ENCODE measurements at regions not wholly inside any gene's neighbourhood (a gene's known extent, or its start where the extent isn't known, plus 50 kb on each side); places are given as distances from the start of the nearest gene placed in this dataset.

DNA sequence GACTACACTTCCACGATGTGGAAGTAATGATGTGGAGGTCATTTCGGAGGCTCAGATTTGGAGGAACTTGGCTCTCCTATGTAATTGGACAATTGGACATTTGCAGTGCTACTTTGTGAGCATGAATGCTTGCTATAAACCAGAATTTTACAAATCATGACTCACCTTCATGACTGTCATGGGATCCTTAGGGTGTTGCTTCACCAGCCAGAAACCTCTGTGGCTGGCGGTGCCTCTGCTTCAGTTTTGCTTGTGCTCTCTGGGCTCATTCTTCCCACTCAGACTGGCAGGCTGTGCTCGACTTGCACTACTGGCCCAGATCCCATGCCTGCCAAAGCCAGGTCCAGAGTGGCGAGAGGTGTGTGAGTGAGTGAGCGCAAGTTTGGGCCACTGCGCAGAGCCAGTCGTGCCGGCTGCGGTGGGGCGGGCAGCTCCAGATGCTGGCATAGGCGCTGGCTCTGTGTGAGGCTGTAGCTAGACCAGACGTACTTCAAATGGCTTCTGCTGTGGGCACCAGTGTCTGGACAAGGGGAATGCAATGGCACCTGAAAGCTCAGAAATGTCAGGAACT, 387.8 kb downstream of the AEBP2 start:
- H3K4me3 ChIP-seq, result no peak overlapping the region
- no peaks in the 10 kb centered on the region for H3K9me3 ChIP-seq (ENCODE audit: low read depth, low read length)
- H3K36me3 ChIP-seq (ENCODE audit: insufficient read depth, low read length), result no peaks in the 10 kb centered on the region
- no peak overlapping the region for H3K27ac ChIP-seq
- H3K9ac ChIP-seq (ENCODE audit: insufficient read length), result no peak overlapping the region
- no peak for DNase-seq (ENCODE audit: low read depth, low spot score)
- TF ChIP-seq EZH2 (IDR thresholded peaks at IDR 0.05), result no peak
- TF ChIP-seq FOXP2 (optimal IDR thresholded peaks at IDR 0.05; ENCODE audit: control extremely low read depth, extremely low read length, insufficient read depth), result no peak
- TF ChIP-seq POLR2AphosphoS5 (IDR thresholded peaks at IDR 0.05; ENCODE audit: borderline replicate concordance, low read depth, low read length), result no peak

GRCh38 chr12:19829100-19829853, 390.0 kb downstream of the AEBP2 start:
- no peak overlapping the region for H3K9ac ChIP-seq (ENCODE audit: insufficient read length)
- no peaks in the 10 kb centered on the region for H3K9me3 ChIP-seq (ENCODE audit: low read depth, low read length)
- no peak overlapping the region for H3K27ac ChIP-seq
- H3K4me3 ChIP-seq, result no peak overlapping the region
- TF ChIP-seq EZH2 (IDR thresholded peaks at IDR 0.05) (no peak), POLR2AphosphoS5 (IDR thresholded peaks at IDR 0.05; ENCODE audit: borderline replicate concordance, low read depth, low read length) (no peak), FOXP2 (optimal IDR thresholded peaks at IDR 0.05; ENCODE audit: control extremely low read depth, extremely low read length, insufficient read depth) (no peak)
- H3K36me3 ChIP-seq (ENCODE audit: insufficient read depth, low read length), result no peaks in the 10 kb centered on the region
- DNase-seq (ENCODE audit: low read depth, low spot score), result no peak

- no peak for DNase-seq (ENCODE audit: low read depth, low spot score)
- Histone ChIP-seq H3K9ac (ENCODE audit: insufficient read length) (no peak overlapping the region), H3K9me3 (ENCODE audit: low read depth, low read length) (no peaks in the 10 kb centered on the region), H3K27ac (no peak overlapping the region), H3K36me3 (ENCODE audit: insufficient read depth, low read length) (no peaks in the 10 kb centered on the region), H3K4me3 (no peak overlapping the region)
- no peak for TF ChIP-seq FOXP2 (optimal IDR thresholded peaks at IDR 0.05; ENCODE audit: control extremely low read depth, extremely low read length, insufficient read depth)
- no peak for TF ChIP-seq EZH2 (IDR thresholded peaks at IDR 0.05)
- no peak for TF ChIP-seq POLR2AphosphoS5 (IDR thresholded peaks at IDR 0.05; ENCODE audit: borderline replicate concordance, low read depth, low read length)
These were observed 391.2 kb downstream of the AEBP2 start for GRCh38 chr12:19830446-19830845.

DNA sequence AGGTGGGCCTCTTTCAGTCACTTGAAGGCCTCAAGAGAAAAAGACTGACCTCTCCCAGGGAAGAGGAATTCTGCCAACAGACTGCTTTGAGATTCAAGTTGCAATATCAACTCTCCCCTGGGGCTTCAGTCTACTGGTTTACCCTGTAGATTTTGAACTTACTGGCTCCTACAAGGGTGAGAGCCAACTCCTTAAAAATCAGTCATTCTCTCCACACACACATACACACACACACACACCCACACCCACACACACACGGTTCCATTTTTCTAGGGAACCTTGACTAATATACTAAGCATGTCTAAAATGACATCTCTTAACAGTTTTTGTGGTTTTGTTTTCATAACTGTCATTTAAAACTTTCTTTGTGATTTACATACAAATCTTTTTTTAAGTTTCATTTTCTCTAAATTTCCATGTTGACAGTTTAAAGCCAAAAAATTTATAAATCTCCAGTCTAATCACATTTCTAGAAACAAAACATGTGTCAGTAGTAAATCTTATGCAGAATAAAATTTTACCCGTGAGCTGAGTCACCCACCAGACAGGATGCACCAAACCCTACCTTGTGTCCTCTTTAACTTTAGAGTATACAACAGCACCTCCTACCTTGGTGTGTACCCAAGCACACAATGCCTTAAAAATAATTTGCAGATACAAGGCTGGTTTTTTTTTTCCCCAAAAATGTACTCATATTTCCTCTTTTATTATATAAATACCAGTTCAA, 394.6 kb downstream of the AEBP2 start:
- H3K27ac ChIP-seq, result no peak overlapping the region
- H3K36me3 ChIP-seq (ENCODE audit: insufficient read depth, low read length), result no peaks in the 10 kb centered on the region
- TF ChIP-seq FOXP2 (optimal IDR thresholded peaks at IDR 0.05; ENCODE audit: control extremely low read depth, extremely low read length, insufficient read depth) (no peak), POLR2AphosphoS5 (IDR thresholded peaks at IDR 0.05; ENCODE audit: borderline replicate concordance, low read depth, low read length) (no peak), EZH2 (IDR thresholded peaks at IDR 0.05) (no peak)
- no peak overlapping the region for H3K9ac ChIP-seq (ENCODE audit: insufficient read length)
- no peaks in the 10 kb centered on the region for H3K9me3 ChIP-seq (ENCODE audit: low read depth, low read length)
- no peak overlapping the region for H3K4me3 ChIP-seq
- DNase-seq (ENCODE audit: low read depth, low spot score), result no peak

DNA sequence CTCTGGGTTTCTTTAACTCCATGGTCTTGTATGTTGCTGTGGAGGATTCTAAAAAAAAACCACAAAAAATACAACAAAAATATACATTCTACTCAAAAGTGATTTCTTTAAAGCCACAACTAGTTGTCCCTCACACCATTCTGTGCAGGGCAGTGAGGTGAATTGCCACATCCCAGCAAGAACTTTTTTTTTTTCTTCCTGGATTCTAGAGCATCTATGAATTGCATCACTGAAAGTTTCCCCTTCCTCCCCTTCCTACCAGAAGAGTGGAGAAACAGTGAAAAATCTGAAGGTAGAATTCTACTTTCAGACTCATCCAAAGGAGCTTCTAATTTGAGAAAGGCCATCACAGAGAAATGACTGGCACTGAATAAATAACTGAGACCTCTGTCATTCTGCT, 395.3 kb downstream of the AEBP2 start:
- H3K27ac ChIP-seq, result no peak overlapping the region
- no peak overlapping the region for H3K4me3 ChIP-seq
- DNase-seq (ENCODE audit: low read depth, low spot score), result no peak
- no peak overlapping the region for H3K9ac ChIP-seq (ENCODE audit: insufficient read length)
- TF ChIP-seq POLR2AphosphoS5 (IDR thresholded peaks at IDR 0.05; ENCODE audit: borderline replicate concordance, low read depth, low read length) (no peak), FOXP2 (optimal IDR thresholded peaks at IDR 0.05; ENCODE audit: control extremely low read depth, extremely low read length, insufficient read depth) (no peak), EZH2 (IDR thresholded peaks at IDR 0.05) (no peak)
- H3K36me3 ChIP-seq (ENCODE audit: insufficient read depth, low read length), result no peaks in the 10 kb centered on the region
- no peaks in the 10 kb centered on the region for H3K9me3 ChIP-seq (ENCODE audit: low read depth, low read length)

GRCh38 chr12:19836056-19836455, 396.8 kb downstream of the AEBP2 start:
- H3K9me3 ChIP-seq (ENCODE audit: low read depth, low read length), result no peaks in the 10 kb centered on the region
- H3K27ac ChIP-seq, result no peak overlapping the region
- no peaks in the 10 kb centered on the region for H3K36me3 ChIP-seq (ENCODE audit: insufficient read depth, low read length)
- TF ChIP-seq POLR2AphosphoS5 (IDR thresholded peaks at IDR 0.05; ENCODE audit: borderline replicate concordance, low read depth, low read length) (no peak), EZH2 (IDR thresholded peaks at IDR 0.05) (no peak), FOXP2 (optimal IDR thresholded peaks at IDR 0.05; ENCODE audit: control extremely low read depth, extremely low read length, insufficient read depth) (no peak)
- DNase-seq (ENCODE audit: low read depth, low spot score), result no peak
- H3K9ac ChIP-seq (ENCODE audit: insufficient read length), result no peak overlapping the region
- H3K4me3 ChIP-seq, result no peak overlapping the region

DNA sequence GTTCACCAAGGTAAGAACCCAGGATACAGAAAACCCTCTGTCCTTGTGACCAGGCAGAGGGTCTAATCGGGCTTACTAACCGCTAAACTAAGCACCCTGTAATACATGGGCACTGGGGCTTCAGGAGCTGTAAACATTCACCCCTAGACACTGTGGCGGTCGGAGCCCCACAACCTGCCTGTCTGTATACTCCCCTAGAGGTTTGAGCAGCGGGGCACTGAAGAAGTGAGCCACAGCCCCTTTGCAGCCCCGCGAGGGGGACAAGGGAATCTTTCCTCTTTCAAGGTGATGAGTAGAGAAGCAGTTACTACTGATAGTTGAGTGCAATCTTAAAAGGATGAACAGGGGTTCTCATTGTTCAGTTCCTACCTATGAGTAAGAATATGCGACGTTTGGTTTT, 397.2 kb downstream of the AEBP2 start:
- H3K9me3 ChIP-seq (ENCODE audit: low read depth, low read length), result no peaks in the 10 kb centered on the region
- H3K4me3 ChIP-seq, result no peak overlapping the region
- TF ChIP-seq POLR2AphosphoS5 (IDR thresholded peaks at IDR 0.05; ENCODE audit: borderline replicate concordance, low read depth, low read length), result no peak
- TF ChIP-seq FOXP2 (optimal IDR thresholded peaks at IDR 0.05; ENCODE audit: control extremely low read depth, extremely low read length, insufficient read depth), result no peak
- TF ChIP-seq EZH2 (IDR thresholded peaks at IDR 0.05), result no peak
- H3K36me3 ChIP-seq (ENCODE audit: insufficient read depth, low read length), result no peaks in the 10 kb centered on the region
- no peak overlapping the region for H3K27ac ChIP-seq
- DNase-seq (ENCODE audit: low read depth, low spot score), result no peak
- H3K9ac ChIP-seq (ENCODE audit: insufficient read length), result no peak overlapping the region

DNA sequence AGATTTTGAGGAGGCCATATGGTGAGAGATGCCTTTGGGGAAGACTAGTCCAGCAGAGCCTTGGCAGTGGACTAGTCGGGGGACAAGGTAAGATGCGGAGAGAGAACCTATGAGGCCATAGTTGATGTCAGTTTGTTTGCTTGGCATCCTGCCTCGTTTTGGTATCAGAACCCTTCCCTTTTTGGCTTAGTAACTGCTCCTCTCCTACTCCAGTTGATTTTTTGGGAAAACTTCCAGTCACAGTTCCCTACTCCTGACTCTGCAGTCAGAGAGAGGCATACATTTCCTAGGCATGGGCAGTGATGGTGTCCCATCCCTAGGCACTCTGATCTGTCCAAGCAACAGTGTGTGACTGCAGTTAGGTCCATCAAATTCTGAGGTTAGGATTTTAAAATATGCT, 398.3 kb downstream of the AEBP2 start:
- no peak overlapping the region for H3K4me3 ChIP-seq
- H3K36me3 ChIP-seq (ENCODE audit: insufficient read depth, low read length), result no peaks in the 10 kb centered on the region
- no peak overlapping the region for H3K27ac ChIP-seq
- no peak for DNase-seq (ENCODE audit: low read depth, low spot score)
- H3K9me3 ChIP-seq (ENCODE audit: low read depth, low read length), result no peaks in the 10 kb centered on the region
- TF ChIP-seq FOXP2 (optimal IDR thresholded peaks at IDR 0.05; ENCODE audit: control extremely low read depth, extremely low read length, insufficient read depth) (no peak), EZH2 (IDR thresholded peaks at IDR 0.05) (no peak), POLR2AphosphoS5 (IDR thresholded peaks at IDR 0.05; ENCODE audit: borderline replicate concordance, low read depth, low read length) (no peak)
- no peak overlapping the region for H3K9ac ChIP-seq (ENCODE audit: insufficient read length)
